Bronchial epithelial cell (primary cell): ENCODE measurements at regions not wholly inside any gene's neighbourhood (a gene's known extent, or its start where the extent isn't known, plus 50 kb on each side); places are given as distances from the start of the nearest gene placed in this dataset.
"Not testable (repeated sequence)": the region's sequence is repeated elsewhere in the genome, so short reads cannot be mapped to it uniquely, and the experiment has no call there.

Experiments used
- DNase-seq: peaks from one replicate; pipeline ENCODE4 v3.0.0-alpha.2; 2010; ENCODE audit warnings: low read depth
- FAIRE-seq: peaks from 2 replicates; lab custom pipeline; 2011; peaks lifted over from hg19 to GRCh38; lab: Jason Lieb, UNC
- H3K27me3 ChIP-seq: 2 replicates; pipeline ENCODE4 v1.5.1; 2011; ENCODE audit warnings: low read length; ENCODE audit not compliant: control insufficient read depth, insufficient read depth
- H3K36me3 ChIP-seq: 2 replicates; pipeline ENCODE4 v1.5.1; 2011; ENCODE audit warnings: low read length; ENCODE audit not compliant: control insufficient read depth, insufficient read depth
- H3K4me3 ChIP-seq: 2 replicates; pipeline ENCODE4 v1.5.1; 2011; ENCODE audit warnings: mild to moderate bottlenecking, low read depth, low read length, control low read depth
- CTCF ChIP-seq: IDR thresholded peaks from 2 replicates; pipeline ENCODE4 v1.5.1; 2011; ENCODE audit warnings: mild to moderate bottlenecking, moderate library complexity, low read length, control low read depth, inconsistent platforms; ENCODE audit not compliant: insufficient read depth, severe bottlenecking

- Histone ChIP-seq H3K4me3 (no peak overlapping the region), H3K27me3 (no peaks in the 10 kb centered on the region), H3K36me3 (no peaks in the 10 kb centered on the region)
- no peak for FAIRE-seq
- DNase-seq = no peak
- no peak for TF ChIP-seq CTCF
Observed at GRCh38 chr7:17581301-17581700, 282.8 kb downstream of the AHR start.

GRCh38 chr7:17582696-17583095 lies 284.2 kb downstream of the AHR start:
- not testable (repeated sequence) for FAIRE-seq, H3K4me3 ChIP-seq, DNase-seq, H3K36me3 ChIP-seq, H3K27me3 ChIP-seq

DNA sequence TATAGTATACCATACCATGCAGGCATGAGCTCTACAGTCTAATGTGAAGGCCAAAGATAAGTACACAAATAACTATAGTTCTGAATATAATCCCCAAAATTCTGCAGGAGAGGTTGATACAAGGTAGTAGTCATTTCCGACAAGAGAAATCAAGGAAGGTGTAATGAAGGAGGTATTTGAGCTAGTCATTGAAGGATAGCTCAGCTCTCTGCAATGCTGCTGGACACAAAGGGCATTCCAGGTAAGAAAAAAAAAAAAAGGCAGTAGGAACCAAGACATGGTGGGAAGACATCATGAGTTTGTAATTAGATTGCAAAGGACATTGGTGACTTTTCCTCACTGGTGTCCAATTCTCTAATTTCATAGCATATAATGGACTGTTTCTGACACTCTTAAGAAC lies 285.3 kb downstream of the AHR start:
- DNase-seq = peak; percentile 65
- H3K4me3 ChIP-seq = no peak overlapping the region
- FAIRE-seq = no peak
- no peaks in the 10 kb centered on the region for H3K27me3 ChIP-seq
- no peaks in the 10 kb centered on the region for H3K36me3 ChIP-seq
- no peak for TF ChIP-seq CTCF

GRCh38 chr7:17584822-17585221 lies 286.4 kb downstream of the AHR start:
- Histone ChIP-seq H3K36me3 (no peaks in the 10 kb centered on the region), H3K4me3 (no peak overlapping the region), H3K27me3 (no peaks in the 10 kb centered on the region)
- FAIRE-seq (no peak), DNase-seq (peak; percentile 80)
- TF ChIP-seq CTCF = no peak

- DNase-seq = no peak
- TF ChIP-seq CTCF = no peak
- Histone ChIP-seq H3K27me3 (no peaks in the 10 kb centered on the region), H3K36me3 (no peaks in the 10 kb centered on the region), H3K4me3 (no peak overlapping the region)
- no peak for FAIRE-seq
Observed at GRCh38 chr7:17586711-17587110, 288.3 kb downstream of the AHR start.

DNA sequence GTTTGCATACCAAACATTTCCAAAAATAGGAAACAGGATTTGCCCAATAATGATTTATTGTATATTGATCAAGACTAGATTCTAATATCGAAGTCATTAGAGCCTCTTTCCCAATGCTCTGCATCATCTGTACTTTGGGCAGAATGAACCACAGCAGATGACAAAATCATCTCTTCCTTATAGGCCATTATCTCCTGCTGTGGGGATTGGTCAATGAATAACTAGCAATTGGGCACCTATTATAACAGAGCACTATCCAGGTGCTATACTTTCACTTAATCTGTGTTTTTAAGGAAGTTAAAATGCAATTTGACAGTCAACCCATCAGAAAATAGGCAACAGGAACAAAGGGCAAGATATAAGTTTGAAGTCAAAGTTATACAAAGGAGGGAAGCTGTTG lies 290.3 kb downstream of the AHR start:
- no peak overlapping the region for H3K4me3 ChIP-seq
- TF ChIP-seq CTCF = no peak
- H3K36me3 ChIP-seq = no peaks in the 10 kb centered on the region
- DNase-seq (no peak), FAIRE-seq (no peak)
- H3K27me3 ChIP-seq = no peaks in the 10 kb centered on the region
